Prostate gland (tissue), 2 donors: ENCODE measurements at regions not wholly inside any gene's neighbourhood (a gene's known extent, or its start where the extent isn't known, plus 50 kb on each side); places are given as distances from the start of the nearest gene placed in this dataset.

Experiments
- POLR2A ChIP-seq: fragments of 450-650 bp; IDR thresholded peaks from one replicate; pipeline ENCODE4 v1.6.1; 2016; ENCODE audit warnings: antibody characterized with exemption, mild to moderate bottlenecking
- TF ChIP-seq, protein P1 (sequence below), 4 experiments: fragments of 200-600 bp in 2 of 4; fragments of 450-650 bp in 2 of 4; sonication (generic) in 2 of 4; IDR thresholded peaks; 1 replicate in 3 of 4; 2 replicates in 1 of 4; pipeline ENCODE4 v1.5.1; 2016 to 2019; ENCODE audit warnings: antibody characterized with exemption in 4 of 4, mild to moderate bottlenecking in 2 of 4, moderate library complexity in 2 of 4

DNA sequence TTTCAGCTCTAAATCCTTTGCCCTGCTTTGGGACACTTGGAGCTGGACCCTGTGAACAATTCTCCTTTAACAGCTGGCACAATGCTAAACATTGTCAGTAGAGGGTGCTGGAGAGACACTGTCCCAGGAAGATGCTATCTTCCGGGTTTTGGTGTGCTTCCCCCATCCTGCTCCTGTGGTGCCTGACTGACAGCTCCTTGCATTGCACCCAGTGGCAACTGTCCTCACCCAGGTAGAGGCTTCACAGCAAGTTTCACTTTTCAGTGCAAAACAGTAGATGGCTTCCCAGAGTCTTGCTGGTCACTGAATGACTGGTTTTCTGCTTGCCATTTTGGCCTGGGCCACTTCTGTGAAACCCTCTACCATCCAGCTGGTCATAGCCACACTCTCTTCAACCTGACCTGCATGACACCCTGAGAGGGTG, 77.3 kb downstream of the CDC14C start:
- TF ChIP-seq POLR2A, result no peak
- TF ChIP-seq, protein P1, sequence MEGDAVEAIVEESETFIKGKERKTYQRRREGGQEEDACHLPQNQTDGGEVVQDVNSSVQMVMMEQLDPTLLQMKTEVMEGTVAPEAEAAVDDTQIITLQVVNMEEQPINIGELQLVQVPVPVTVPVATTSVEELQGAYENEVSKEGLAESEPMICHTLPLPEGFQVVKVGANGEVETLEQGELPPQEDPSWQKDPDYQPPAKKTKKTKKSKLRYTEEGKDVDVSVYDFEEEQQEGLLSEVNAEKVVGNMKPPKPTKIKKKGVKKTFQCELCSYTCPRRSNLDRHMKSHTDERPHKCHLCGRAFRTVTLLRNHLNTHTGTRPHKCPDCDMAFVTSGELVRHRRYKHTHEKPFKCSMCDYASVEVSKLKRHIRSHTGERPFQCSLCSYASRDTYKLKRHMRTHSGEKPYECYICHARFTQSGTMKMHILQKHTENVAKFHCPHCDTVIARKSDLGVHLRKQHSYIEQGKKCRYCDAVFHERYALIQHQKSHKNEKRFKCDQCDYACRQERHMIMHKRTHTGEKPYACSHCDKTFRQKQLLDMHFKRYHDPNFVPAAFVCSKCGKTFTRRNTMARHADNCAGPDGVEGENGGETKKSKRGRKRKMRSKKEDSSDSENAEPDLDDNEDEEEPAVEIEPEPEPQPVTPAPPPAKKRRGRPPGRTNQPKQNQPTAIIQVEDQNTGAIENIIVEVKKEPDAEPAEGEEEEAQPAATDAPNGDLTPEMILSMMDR (IDR thresholded peaks at IDR 0.05), result peak in 3 of 4 experiments; percentile 13 to 27 (median 17)
